Gastrocnemius medialis (tissue), 4 donors: ENCODE measurements at regions not wholly inside any gene's neighbourhood (a gene's known extent, or its start where the extent isn't known, plus 50 kb on each side); places are given as distances from the start of the nearest gene placed in this dataset.

ENCODE experiments used
- ATAC-seq, 2 donors: fragments of 150-250 bp; one replicate each; pipeline ENCODE4 v1.9.1; 2016
- DNase-seq, 2 donors: peaks; one replicate each; pipeline ENCODE4 v3.0.0-alpha.2; 2019
- H3K27ac ChIP-seq, 4 donors: fragments of 200-600 bp; sonication (generic); 1 replicate in 1 of 4; 2 replicates in 3 of 4; pipeline ENCODE4 v1.5.1; 2016 to 2018; ENCODE audit warnings: mild to moderate bottlenecking in 2 of 4, moderate library complexity in 1 of 4
- H3K27me3 ChIP-seq, 3 donors: fragments of 200-600 bp; sonication (generic) in 2 of 3; 1 replicate in 1 of 3; 2 replicates in 2 of 3; pipeline versions ENCODE4 v1.5.1 to v1.6.0; 2016 to 2019; ENCODE audit warnings: mild to moderate bottlenecking in 1 of 3, moderate library complexity in 1 of 3
- H3K36me3 ChIP-seq, 2 donors: fragments of 200-600 bp; sonication (generic) in 1 of 2; one replicate each; pipeline ENCODE4 v1.5.1; 2017 to 2018
- H3K4me1 ChIP-seq, 2 donors: fragments of 200-600 bp; sonication (generic) in 1 of 2; one replicate each; pipeline ENCODE4 v1.5.1; 2016 to 2017; ENCODE audit warnings: mild to moderate bottlenecking in 2 of 2
- H3K4me3 ChIP-seq, 4 donors: fragments of 200-600 bp; sonication (generic) in 3 of 4; 1 replicate in 1 of 4; 2 replicates in 3 of 4; pipeline ENCODE4 v1.5.1; 2016 to 2019; ENCODE audit warnings: mild to moderate bottlenecking in 2 of 4
- H3K9me3 ChIP-seq, 3 donors: fragments of 200-600 bp; sonication (generic) in 2 of 3; 1 replicate in 1 of 3; 2 replicates in 2 of 3; pipeline ENCODE4 v1.5.1; 2016 to 2019
- POLR2A ChIP-seq, 2 donors: fragments of 450-650 bp; IDR thresholded peaks; one replicate each; pipeline ENCODE4 v1.6.1; 2017; ENCODE audit warnings: antibody characterized with exemption in 2 of 2, mild to moderate bottlenecking in 2 of 2, moderate library complexity in 2 of 2
- in situ Hi-C, 4 donors: fragments of 200-750 bp; cut with MboI; loops; one replicate each; pipeline versions ENCODE4 v1.15.0 to v1.8.0; 2017; ENCODE audit warnings: low sequenced_read_pairs in 4 of 4
- intact Hi-C: fragments of 100-400 bp; cut with DNase I; formaldehyde crosslinking; loops from one replicate; pipeline ENCODE4 v1.15.1; 2023; ENCODE audit warnings: low total_unique reads
- TF ChIP-seq, protein P1 (sequence below), 5 experiments: fragments of 450-650 bp in 3 of 5; fragments of 200-600 bp in 2 of 5; sonication (generic) in 2 of 5; IDR thresholded peaks in 4 of 5; conservative IDR thresholded peaks in 1 of 5; 1 replicate in 4 of 5; 2 replicates in 1 of 5; pipeline ENCODE4 v1.5.1; 2016 to 2019; ENCODE audit warnings: antibody characterized with exemption in 5 of 5, mild to moderate bottlenecking in 3 of 5, moderate library complexity in 3 of 5

DNA sequence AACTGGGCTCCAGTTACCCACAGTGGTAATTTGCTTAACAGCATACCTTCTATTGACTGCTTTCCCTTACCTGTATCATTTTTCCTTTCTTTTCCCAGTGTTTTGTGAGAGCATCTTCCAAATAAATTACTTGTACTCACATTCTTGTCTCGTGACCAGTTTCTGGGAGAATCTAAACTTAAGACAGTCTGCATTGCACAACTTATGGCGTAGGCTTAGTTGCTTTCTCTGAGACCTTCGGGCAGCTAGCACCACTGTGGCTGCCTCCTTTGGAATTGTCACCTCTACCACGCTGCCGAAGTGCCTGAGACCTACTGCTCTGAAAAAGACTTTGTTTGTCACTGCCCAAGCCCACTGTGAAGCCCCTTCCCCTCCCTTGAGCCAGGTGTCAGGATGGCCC is 188.1 kb upstream of the BMP2 start:
- Histone ChIP-seq H3K4me1 (no peaks in the 10 kb centered on the region), H3K27ac (no peak overlapping the region), H3K36me3 (no peaks in the 10 kb centered on the region), H3K27me3 (no peaks in the 10 kb centered on the region), H3K9me3 (no peaks in the 10 kb centered on the region), H3K4me3 (no peak overlapping the region)
- TF ChIP-seq, protein P1, sequence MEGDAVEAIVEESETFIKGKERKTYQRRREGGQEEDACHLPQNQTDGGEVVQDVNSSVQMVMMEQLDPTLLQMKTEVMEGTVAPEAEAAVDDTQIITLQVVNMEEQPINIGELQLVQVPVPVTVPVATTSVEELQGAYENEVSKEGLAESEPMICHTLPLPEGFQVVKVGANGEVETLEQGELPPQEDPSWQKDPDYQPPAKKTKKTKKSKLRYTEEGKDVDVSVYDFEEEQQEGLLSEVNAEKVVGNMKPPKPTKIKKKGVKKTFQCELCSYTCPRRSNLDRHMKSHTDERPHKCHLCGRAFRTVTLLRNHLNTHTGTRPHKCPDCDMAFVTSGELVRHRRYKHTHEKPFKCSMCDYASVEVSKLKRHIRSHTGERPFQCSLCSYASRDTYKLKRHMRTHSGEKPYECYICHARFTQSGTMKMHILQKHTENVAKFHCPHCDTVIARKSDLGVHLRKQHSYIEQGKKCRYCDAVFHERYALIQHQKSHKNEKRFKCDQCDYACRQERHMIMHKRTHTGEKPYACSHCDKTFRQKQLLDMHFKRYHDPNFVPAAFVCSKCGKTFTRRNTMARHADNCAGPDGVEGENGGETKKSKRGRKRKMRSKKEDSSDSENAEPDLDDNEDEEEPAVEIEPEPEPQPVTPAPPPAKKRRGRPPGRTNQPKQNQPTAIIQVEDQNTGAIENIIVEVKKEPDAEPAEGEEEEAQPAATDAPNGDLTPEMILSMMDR (IDR thresholded peaks at IDR 0.05 in 4 of 5, conservative IDR thresholded peaks at IDR 0.05 in 1 of 5) = no peak
- TF ChIP-seq POLR2A (IDR thresholded peaks at IDR 0.05) = no peak
- no peak for ATAC-seq
- in situ Hi-C loops (no loop called here), intact Hi-C loops (no loop called here)
- DNase-seq = no peak

GRCh38 chr20:6577451-6577850 is 190.0 kb upstream of the BMP2 start:
- no peak overlapping the region for H3K4me3 ChIP-seq
- DNase-seq = no peak
- H3K9me3 ChIP-seq = no peaks in the 10 kb centered on the region
- no peaks in the 10 kb centered on the region for H3K4me1 ChIP-seq
- intact Hi-C loops (no loop called here), in situ Hi-C loops (no loop called here)
- no peak for TF ChIP-seq POLR2A (IDR thresholded peaks at IDR 0.05)
- TF ChIP-seq, protein P1 (IDR thresholded peaks at IDR 0.05 in 4 of 5, conservative IDR thresholded peaks at IDR 0.05 in 1 of 5) = no peak
- no peaks in the 10 kb centered on the region for H3K36me3 ChIP-seq
- ATAC-seq = no peak
- no peak overlapping the region for H3K27ac ChIP-seq
- H3K27me3 ChIP-seq = no peaks in the 10 kb centered on the region

GRCh38 chr20:6576726-6577125 is 190.8 kb upstream of the BMP2 start:
- Histone ChIP-seq H3K27ac (no peak overlapping the region), H3K9me3 (no peaks in the 10 kb centered on the region), H3K27me3 (no peaks in the 10 kb centered on the region), H3K36me3 (no peaks in the 10 kb centered on the region), H3K4me1 (no peaks in the 10 kb centered on the region), H3K4me3 (no peak overlapping the region)
- DNase-seq (no peak), ATAC-seq (no peak)
- intact Hi-C loops (no loop called here), in situ Hi-C loops (no loop called here)
- TF ChIP-seq, protein P1 (IDR thresholded peaks at IDR 0.05 in 4 of 5, conservative IDR thresholded peaks at IDR 0.05 in 1 of 5) = no peak
- TF ChIP-seq POLR2A (IDR thresholded peaks at IDR 0.05) = no peak

DNA sequence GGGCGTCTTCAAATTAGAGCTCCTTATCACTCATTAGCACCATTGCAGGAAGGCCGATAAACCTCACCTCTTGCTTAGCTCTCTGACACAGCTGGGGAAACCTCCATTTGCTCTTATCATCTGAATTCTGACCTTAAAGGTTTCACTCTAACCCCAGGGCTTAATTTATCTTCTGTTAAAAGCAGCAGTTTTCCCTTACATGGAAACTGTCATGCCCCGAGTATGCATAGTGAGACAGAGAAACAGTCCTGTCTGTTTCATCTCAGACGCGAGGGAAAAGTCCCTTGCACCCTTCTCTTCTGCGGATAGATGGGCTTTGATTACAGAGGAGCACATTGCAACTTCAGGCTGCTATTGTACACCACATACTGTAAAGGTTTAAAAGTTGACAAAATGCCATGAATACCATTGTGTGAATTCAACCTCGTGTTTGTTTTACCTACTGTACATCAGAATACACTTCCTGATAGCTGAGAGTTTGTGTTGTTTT is 191.5 kb upstream of the BMP2 start:
- no peak for ATAC-seq
- no peak for TF ChIP-seq POLR2A (IDR thresholded peaks at IDR 0.05)
- TF ChIP-seq, protein P1 (IDR thresholded peaks at IDR 0.05 in 4 of 5, conservative IDR thresholded peaks at IDR 0.05 in 1 of 5) = no peak
- H3K27me3 ChIP-seq = no peaks in the 10 kb centered on the region
- no peaks in the 10 kb centered on the region for H3K36me3 ChIP-seq
- no peak overlapping the region for H3K4me3 ChIP-seq
- intact Hi-C loops = no loop called here
- H3K9me3 ChIP-seq = no peaks in the 10 kb centered on the region
- no peak overlapping the region for H3K27ac ChIP-seq
- no peaks in the 10 kb centered on the region for H3K4me1 ChIP-seq
- in situ Hi-C loops = no loop called here
- no peak for DNase-seq

GRCh38 chr20:6566821-6567220 is 200.7 kb upstream of the BMP2 start:
- H3K27me3 ChIP-seq = no peaks in the 10 kb centered on the region
- no peaks in the 10 kb centered on the region for H3K4me1 ChIP-seq
- in situ Hi-C loops (no loop called here), intact Hi-C loops (no loop called here)
- H3K9me3 ChIP-seq = no peaks in the 10 kb centered on the region
- TF ChIP-seq, protein P1 (IDR thresholded peaks at IDR 0.05 in 4 of 5, conservative IDR thresholded peaks at IDR 0.05 in 1 of 5) = no peak
- TF ChIP-seq POLR2A (IDR thresholded peaks at IDR 0.05) = no peak
- H3K36me3 ChIP-seq = no peaks in the 10 kb centered on the region
- no peak overlapping the region for H3K27ac ChIP-seq
- H3K4me3 ChIP-seq = no peak overlapping the region
- ATAC-seq (no peak), DNase-seq (no peak)
